SHP77 treated with DMSO at 0.1 percent for 48 hours (cell line): ENCODE measurements at regions not wholly inside any gene's neighbourhood (a gene's known extent, or its start where the extent isn't known, plus 50 kb on each side); places are given as distances from the start of the nearest gene placed in this dataset.

Experiments used
- DNase-seq: peaks from one replicate; lab custom pipeline; 2025; lab: John Stamatoyannopoulos, UW

DNA sequence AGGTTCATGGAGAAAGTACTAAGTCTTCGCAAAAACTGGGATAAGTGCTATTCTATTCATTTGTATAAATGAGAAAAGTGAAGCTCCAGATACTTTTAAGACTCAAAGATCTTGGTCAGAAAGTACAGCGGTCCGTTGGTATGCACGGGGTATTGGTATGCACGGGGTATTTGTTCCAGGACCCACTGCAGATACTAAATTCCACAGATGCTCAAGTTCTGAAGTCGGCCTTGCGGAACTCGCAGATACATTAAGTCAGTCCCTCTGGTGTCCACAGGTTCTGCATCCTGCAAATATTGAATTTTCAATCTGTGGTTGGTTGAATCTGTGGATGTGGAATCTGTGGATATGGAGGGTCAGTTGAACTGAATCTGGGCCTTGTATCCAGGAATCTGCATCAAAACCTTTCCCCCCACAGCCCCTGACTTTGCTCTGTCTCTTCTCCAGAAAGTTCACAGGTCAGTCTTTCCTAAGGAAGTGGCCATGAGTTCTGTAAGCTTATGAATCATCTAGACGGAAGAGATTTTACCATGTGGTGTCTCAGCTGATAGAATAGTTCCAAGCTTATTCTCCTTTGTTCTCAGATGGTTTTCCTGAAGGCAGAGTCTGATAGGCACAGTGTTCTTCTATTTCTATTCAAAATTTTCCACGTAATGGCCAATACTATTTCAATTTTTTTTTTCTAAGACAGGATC, 274.7 kb downstream of the NEDD1 start:
- DNase-seq, result no peak

DNA sequence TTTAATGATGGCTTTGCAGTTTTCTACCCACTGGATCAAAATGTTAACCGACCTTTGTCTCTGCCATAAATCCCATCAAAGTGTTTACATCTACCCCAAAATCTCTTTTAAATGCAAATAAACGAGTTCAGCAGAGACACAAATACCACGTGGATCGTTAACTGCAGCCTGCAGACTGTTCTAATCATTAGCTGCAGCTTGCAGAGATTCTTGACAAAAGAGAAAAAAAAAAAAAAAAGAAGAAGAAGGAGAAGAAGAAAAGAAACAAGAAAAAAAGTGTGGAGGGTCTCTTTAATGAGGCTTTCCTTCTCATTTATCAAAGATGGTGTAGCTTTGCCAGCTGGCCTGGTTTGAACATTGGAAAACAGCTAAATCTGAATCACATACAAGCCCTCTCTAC, 275.7 kb downstream of the NEDD1 start:
- no peak for DNase-seq

DNA sequence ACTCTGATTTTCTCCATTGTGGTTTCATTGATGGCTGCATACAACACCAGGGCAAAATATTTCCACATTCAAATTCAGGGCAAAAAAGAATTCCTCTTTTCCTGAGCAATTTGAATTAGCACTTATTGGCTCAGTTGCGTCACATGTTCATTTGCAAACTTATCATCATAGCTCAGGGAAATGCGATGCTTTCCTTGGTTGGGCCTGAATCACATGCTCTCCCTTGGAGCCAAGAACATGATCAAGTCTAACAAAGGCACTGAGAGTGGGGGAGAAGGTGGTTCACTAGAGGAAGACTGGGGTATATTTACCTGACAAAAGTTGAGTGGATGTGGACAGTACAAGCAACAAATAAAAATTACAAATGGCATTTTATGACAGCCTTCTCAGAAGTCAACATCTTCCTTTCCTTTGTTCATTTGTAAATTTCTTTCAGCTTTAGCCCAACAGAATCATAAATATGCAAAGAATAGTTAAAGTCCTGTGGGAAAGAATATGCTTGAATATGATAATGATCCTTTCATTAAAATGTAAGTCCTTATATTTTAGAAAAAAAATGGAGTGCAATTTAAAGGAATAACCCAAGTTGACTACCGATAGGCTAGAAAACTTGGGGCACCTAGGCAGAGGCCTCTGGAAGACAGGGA, 277.2 kb downstream of the NEDD1 start:
- no peak for DNase-seq

DNA sequence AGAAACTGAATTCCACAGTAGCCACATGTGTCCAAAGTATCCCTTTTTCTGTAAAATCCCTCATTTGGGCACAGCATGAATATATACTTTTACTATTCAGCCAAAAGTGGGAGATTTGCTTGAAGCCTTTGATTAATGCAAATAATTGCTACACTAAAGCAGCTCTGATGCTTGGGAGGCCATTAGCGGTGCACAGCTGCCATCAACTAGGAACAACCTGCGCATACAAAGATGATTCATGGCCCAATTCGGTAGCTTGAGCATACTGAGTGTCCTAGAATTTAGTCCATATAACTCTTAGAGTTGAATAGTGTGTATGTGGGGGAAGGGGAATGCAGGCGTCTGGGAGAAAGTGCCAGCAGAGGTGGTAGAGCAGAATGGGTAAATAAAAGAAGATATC, 277.0 kb upstream of the RMST start:
- DNase-seq, result no peak

DNA sequence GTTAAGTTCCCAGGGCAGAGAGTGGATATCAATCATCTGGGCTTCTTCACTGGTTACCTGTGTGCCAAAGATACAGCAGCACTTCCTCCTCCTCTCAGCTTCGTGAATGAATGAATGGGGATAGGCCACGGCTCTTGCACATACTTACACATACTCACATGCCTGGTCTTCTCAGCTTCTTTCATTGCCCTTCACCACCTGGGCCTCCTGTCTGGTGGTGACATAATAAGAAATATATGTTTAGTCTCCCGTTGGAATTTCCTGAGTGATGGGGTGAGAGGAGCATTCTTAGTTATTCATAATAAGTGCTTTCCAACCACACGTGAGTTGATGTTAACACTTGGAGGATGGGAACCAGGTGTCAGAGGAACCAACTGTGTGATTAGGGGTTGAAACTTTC, 268.1 kb upstream of the RMST start:
- DNase-seq, result no peak

DNA sequence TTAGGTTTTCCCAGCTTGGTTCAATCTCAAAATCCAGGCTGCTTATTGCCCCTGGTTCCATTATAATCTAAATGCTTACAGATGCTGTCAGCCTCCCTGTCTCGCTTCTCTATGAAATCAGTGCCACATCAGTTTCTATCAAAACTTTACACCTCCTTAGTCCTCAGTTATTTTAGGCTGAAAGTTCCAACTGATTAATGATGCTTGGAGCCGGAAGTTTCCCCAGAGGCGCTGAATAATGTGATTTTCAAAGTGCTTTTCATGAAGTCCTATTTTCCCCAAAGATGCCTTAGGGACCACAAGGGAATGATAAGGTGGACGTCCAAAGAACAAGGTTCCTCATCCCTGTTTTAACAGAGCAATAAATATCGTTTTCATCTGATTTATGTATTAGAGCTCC, 262.4 kb upstream of the RMST start:
- no peak for DNase-seq

DNA sequence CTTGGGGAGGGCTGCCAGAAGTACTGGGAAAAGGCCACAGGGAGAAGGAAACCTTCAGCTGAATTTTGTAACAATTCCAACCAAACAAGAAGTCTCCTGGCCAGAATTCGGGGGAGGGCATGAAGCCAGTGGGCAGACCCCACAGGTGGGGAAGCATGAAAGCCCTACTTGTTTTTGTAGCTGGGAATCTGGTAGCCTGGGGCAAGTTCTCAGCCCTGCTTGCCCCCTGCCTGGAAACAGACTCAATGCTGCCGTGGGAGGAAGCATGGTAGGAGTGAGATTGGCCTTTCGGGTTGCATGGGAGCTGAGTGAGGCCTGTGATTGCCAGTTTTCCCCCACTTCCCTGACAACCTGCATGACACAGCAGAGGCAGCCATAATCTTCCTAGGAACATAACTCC, 259.2 kb upstream of the RMST start:
- no peak for DNase-seq

DNA sequence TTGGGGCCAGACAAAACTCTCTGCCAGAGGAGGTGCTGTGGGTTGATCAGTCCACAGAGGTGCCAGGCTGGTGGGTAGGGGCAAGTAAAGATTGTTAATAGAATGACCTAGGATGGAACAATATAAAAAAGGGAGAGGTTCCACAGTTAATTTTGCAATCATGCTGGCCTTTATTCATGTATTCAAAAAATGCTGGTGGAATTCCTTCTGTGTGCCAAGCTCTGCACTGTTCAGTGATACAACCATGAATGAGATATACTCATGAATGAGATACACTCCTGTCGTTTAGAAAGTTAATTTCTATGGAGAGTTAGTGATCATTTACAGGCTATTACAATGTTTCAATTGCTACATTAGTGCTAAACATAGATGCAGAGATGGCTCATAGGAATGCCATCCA, 252.6 kb upstream of the RMST start:
- DNase-seq, result no peak

DNA sequence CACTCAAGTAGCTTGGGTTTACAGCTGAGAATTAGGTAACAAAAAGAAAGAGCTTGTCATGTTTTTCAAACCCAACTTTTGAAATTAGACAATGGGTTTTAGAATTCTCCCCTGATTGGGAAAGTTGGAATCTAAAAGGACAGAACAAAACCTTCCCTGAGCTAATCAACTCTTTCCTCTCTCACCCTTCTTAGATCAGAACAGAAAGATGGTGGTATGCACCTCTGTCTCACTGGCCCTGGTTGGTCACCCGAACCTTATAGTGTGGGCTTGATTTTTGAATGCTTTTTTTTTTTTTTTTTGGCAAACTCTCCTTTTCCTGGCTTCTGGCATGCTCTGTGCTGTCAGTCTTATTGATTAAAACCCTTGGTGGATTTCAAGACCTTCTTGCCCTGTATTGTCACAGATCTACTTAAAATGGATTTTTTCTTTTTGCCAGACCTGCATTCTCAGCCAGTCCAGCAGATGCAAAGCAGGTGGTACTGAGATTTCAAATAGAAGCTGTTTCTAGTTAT, 251.1 kb upstream of the RMST start:
- no peak for DNase-seq

DNA sequence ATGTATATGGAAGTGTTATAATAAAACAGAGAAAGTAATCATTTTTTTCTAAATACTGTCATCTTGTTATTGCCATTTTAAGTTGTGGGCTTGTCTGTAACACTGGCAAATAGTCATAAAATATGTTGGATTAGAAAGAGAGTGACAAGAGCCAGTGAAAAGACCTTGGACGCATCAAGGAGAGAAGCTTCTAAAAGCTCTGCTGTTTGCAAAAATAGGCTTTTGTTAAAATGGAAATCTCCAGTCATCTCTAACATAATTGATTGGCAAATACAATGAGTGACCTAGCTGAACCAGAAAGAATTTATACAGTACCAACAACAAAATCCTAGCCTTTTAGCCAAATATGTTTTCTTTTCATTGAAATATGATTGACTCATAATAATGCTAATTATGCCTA, 245.8 kb upstream of the RMST start:
- DNase-seq, result no peak

DNA sequence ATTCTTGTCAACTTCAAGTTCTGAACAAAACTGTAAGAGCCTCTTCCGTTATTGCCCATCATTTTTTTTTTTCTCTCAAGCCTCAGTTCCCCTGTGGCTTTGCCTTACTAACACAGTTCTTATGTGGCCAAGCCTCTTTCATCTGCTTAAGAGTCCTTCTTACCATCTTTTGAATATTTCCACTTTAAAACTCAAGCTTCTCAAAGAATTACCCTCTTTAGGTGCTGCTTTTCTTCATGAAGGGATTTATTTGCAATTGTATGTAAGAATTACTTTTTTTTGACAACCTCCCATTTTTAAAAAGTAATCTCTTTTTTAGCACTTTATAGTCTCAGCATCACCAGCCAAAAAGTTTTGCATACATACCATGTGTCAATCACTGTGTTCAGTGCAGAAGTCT, 240.2 kb upstream of the RMST start:
- no peak for DNase-seq

DNA sequence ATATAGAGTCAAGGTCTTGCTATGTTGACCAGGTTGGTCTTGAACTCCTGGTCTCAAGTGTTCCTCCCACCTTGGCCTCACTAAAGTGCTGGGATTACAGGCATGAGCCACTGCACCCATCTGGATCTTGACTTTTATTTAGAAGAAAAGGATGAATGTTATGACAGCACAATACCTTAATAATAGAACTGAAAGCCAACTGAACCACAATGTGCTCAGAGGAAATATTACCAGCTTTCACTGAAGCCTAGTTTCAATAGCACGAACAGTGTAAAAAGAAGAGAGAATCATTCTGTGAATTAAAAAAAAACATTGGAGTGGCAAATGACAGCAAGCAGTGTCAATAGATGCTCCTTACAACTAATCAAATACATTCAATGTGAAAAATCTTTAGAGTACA, 239.2 kb upstream of the RMST start:
- DNase-seq, result no peak

DNA sequence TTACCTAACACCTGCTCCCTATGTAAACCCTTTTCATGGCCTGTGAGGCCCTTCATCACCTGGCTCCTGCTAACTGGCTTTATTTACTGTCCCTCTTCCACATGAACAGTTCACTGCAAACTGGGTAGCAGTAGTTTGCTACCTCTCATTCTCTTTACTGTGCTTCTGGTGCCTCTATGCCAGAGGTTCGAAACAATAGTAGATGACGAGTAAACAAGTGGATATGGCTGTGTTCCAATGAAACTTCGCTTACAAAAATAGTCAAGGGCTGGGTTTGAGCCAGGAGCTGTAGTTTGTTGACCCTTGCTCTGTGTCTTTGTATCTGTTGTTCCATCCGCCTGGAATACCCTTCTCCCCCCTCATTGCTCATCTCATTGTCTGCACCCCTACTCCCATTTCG, 233.6 kb upstream of the RMST start:
- DNase-seq, result peak; percentile 98

DNA sequence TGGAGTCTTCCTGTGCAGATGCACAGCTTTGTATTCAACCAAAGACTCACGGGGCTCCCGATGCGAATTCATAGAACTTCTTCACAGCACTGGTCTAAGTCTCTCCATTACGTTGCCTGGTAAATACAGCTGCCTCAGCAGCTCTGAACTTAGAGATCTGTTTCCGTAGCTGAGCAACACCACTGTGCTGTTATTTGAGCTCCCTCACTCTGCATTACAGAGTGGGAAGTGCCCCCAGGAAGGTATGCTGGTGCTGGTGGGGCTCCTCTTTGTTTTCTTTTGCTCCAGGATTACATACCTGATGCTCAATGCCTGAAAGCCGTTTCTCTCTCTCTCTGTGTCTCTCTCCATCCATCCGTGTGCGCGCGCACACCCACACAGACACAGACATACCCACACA, 227.5 kb upstream of the RMST start:
- no peak for DNase-seq

DNA sequence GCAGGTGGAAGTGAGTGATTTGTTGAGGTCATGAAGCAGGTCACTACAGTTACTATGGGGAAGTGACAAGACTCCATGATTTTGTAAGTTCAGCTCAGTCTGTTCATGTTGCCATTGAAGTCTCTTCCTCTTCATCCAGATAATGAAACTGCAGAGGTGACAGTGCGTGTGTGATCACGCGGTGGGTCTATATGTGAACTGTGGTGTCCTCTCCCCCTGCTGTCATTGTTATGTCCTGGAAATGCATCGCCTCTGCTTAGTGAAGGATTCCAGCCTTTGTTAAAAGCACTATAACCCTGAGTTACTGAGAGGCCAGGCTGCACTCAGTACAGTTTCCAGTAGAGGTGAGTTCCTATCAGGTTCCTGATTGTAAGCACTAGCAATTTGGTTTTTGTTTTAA, 216.2 kb upstream of the RMST start:
- DNase-seq, result no peak

DNA sequence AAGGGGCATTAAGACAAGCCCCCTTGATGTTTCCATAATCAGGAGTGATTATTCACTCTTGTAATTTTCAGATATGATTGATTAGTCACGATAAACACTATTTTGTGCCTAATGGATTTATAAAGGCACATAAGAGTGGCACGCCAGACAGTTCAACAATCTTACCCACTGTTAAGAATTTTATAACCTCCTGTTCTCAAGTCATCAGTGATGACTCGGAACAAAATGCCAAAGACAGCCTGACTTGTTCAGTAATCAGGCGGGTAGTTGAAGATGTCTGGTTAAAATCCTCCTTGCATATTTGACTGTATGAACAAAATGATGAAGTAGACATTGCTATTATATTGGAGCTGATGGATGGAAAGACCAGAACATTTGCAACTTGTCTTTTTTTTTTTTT, 212.1 kb upstream of the RMST start:
- DNase-seq, result no peak

DNA sequence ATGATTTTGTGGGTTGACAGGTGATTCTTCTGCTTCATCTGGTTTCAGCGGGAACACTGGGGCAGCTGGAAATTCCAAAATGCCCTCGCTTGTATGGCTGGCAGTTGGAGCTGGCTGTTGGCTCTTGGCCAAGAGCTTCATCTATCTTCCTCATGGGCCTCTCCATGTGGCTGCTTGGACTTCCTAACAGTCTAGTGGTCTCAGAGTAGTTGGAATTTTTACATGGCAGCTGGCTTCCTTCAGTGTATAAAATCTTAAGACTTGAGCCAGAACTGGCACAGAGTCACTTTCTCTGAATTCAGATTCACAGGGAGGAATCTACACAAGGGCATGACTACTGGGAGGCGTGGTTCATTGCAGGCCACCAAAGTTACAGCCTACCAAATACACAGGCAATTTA, 204.9 kb upstream of the RMST start:
- DNase-seq, result no peak

DNA sequence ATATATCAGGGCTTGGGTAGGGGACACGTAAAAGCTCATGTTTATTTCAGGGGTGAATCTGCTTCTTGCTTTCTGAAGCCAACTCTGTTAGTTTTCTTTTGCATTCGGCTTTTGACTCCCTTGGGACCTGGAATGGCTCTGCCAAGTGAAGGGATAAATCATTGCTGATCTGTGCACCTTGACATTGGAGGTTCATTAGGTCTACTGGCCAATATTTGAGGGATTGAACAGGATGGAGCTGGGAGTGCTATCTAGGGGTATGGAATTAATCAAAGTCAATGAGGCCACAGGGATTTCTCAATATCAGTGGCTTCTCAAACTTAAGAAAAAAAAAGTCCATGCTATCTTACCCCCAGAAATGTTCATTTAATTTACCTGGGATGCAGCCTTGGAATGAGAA, 203.5 kb upstream of the RMST start:
- no peak for DNase-seq

DNA sequence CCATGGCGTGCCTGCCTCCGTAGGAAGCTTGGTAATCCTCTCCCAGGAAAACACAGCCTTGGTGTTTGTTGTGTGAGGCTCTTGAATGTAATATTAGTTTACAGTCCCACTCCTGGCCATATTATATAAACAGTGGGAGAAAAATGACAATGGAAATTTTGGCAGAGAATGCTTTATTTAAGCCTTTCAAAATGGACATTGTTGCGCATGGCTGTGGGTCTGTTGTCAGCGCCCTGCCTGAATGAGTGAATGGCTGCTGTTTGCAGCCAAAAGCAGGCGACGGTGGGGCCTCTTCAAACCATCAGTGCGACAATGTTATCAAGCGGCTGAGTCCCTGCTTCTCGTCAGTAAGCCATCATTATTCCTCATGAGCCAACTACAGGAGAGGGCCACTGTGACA, 201.8 kb upstream of the RMST start:
- DNase-seq, result peak; percentile 72

DNA sequence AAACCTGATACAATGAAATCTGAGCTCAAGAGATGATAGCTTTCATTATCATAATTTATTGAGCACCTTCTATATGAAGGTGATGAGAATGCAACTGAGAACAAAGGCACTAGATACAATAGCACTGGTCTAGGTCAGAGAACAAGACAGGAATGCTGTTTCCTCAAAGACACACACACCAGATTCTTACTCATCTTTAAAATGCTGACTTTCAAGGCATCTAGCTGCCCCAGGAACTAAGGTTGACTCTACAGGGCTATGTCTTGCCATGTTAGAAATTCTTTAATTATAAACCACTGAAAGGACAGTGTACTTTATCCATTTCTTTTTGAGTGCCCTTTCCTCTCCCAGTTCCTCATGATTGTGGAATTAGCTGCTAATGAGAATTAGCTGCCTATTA, 195.4 kb upstream of the RMST start:
- DNase-seq, result no peak

DNA sequence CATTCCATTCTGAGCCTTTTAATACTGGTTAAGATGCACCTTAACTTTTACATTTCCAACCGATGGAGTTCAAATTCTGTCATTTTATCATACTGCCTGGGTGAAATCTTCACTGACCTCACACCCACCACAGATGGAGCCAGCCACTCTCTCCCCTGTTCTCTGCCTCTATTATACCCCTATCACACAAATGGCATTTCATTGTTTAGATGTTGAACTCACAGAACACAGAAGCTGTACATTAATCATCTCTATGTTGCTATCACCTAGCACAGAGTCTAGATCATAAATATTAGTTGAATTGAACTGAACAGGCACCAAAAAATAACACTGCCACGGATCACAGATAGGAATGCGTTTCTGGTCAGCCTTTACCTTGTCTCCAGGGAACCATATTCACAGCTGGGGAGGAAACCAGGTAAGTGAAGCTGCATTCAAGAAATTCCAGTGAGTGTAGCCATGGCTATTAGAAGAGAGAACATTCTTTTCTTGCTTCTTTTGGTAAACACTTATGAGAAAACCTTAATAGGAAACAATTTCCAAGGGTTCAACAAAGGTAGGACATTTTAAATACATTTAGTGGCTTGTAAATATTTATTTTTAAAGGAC, 194.9 kb upstream of the RMST start:
- DNase-seq, result no peak

DNA sequence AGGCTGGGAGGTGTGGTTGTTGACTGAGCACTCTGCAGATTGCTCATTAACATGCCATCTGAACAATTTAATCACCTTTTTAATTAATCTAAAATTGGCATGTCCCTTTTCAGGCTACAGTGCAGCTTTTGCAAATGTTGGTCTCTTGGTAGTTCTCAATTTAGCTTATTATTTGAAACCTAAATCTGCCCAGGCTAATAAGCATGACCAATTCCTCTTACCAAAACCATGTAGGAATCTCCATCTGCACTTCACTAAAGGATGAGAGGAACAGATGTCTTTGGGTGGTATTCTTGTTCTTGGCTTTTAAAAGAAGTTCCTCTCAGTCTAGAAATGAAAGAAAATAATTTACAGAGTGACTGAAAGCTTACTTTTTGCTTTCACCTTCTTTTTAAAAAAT, 190.1 kb upstream of the RMST start:
- DNase-seq, result no peak

DNA sequence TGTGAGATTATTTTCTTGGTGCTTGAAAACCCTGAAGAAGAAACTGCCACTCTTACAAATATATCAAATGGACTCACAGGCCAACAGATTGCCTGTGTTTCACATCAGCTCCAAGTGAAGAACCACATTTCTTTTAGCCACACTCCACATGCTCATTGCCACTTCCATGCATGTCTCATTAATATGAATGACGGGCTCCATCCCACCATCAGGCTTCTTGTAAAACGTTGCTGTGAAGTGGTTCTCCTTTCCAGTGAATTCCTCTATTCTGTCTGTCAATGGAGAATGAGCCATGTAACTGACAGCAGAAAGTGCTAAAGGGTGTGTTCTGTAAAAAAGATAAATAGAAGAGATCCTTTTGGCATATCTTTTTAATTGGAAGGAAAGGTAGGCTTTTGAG, 188.2 kb upstream of the RMST start:
- no peak for DNase-seq

DNA sequence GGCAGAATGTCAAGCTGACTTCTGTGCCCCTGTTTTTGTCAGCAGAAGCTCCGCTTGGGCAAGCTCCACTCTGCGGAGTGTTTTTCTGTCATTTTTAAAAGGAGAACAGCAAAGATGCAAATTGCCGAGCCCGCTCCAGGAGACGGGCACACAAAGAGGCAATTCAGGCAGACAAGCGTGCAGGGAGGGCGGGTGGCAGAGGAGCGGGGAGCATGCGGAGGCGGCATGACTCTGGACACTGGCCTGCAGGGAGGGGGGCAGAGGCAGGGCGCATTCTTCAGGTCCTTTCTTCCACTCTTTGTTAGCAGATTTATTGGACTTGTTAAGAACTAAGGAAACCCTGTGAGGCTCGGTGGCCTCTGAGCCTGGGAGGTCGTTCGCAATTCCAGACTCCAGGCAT, 187.3 kb upstream of the RMST start:
- DNase-seq, result no peak
